HepG2 (cell line): ENCODE measurements at regions not wholly inside any gene's neighbourhood (a gene's known extent, or its start where the extent isn't known, plus 50 kb on each side); places are given as distances from the start of the nearest gene placed in this dataset.

Experiments
- HNF1B ChIP-seq: sonication (generic); formaldehyde crosslinking; IDR thresholded peaks from 2 replicates; pipeline ENCODE4 v1.5.1; 2020; ENCODE audit warnings: mild to moderate bottlenecking, moderate library complexity, missing genetic modification reagents
- SMARCC2 ChIP-seq: fragments of 450-650 bp; IDR thresholded peaks from 2 replicates; pipeline ENCODE4 v1.6.1; 2017; ENCODE audit warnings: antibody characterized with exemption, mild to moderate bottlenecking

GRCh38 chr3:59644479-59645402 is 594.9 kb upstream of the CFAP20DC start:
- TF ChIP-seq SMARCC2 (no peak), HNF1B (CRISPR knock-in tag) (no peak)
